ENCODE measurements at regions not wholly inside any gene's neighbourhood (a gene's known extent, or its start where the extent isn't known, plus 50 kb on each side); places are given as distances from the start of the nearest gene placed in this dataset.
A peak's percentile ranks its signal among the peaks of the same experiment; 100 is the strongest.

- no peak for DNase-seq
Measured at GRCh38 chr20:17856837-17857605, 111.6 kb downstream of the SNX5 start.

GRCh38 chr20:17856024-17856564, 112.5 kb downstream of the SNX5 start:
- DNase-seq, result peak in 1 of 2 donors; percentile 53

DNA sequence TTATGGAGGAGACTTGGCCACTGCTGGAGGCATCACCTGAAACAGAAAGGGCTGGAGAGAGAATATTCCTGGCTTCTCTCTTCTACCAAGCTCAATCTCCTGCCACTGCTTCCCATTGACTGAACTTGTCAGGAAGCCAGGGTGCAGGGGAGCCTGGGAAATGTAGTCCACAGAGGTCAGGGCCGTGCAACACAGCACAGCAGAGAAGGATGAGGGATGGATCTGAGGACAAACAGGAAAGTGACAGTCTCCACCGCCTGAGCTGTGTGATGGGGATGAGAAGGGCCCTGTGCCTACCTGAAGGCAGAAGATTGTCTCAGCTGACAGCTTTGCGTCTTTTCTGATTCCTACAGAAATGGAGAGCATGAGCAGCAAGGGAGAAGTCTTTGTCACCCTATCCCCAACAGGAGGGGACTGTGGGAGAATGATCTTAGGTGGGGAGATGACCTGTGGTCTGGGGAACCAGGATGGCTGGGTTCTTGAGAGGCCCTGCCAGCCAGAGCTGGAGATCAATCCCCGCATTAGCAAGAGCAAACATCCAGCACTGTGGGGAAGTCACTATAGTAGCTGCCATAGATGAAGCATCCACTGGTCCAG, 114.2 kb downstream of the SNX5 start:
- no peak for DNase-seq

DNA sequence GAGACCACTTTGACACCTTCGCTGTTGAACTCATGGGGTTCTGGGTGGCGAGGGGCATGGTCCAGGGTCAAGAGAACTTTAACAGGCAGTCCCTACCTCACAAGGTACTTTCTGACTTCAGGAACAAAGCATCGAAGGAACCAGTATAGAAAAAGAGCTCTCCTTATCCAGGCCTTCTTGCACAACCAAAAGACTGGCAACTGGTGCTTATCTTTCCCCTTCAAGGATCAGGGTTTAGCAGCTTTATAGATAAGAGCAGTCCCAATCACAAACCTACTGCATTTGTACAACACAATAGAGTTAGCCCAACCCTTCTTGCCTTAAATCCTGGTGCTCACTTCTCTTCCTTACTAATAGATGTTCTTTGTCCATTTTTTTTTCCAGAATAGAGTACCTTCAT, 116.3 kb downstream of the SNX5 start:
- DNase-seq, result no peak

DNA sequence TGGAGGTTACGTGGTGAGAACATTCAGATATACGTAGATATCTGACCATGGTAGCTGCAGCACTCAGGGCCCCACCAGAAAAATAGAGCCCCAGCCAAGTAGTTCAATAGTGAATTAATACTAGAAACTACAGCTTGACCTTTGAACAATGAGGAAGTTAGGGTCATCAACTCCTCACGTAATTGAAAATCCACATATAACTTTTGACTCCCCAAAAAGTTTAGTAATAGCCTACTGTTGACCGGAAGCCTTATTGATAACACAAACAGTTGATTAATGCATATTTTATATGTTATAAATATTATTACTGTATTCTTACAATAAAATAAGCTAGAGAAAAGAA, 117.9 kb downstream of the SNX5 start:
- DNase-seq, result no peak

DNA sequence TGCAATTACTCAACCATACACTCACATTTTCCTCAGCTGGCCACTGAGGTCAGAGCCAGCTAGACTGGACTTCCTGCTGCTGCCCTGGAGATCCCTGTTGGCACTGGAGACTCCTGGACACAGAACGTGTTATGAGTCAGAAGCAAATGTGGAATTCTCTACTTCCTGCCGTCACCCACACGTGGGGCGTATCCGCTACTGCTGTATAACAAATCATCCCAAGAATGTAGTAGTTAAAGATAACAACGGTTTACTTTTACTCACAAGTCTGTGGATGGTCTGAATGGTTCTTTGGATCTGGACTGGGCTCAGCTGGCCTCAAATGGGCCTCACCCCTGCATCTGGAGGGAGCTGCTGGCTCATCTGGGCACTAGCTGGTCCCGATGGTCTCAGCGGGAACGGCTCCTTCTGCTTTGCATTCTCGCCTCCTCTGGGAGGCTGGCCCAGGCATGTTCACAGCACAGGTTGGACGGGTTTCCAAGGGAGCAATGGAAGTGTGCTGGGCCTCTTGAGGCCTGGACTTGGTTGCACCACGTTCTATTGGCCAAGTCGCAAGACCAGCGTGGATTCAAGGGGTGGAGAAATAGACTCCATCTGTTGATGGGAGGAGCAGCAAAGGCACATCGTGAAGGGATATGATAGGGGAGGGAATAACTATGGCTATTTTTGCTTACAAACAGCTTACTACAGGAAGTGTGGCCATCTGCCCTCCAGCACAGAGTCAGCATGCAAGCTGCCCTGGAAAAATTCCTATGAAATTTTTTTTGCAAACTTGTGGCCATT, 118.5 kb downstream of the SNX5 start:
- DNase-seq, result no peak

- no peak for DNase-seq
Measured at GRCh38 chr20:17849138-17849900, 119.3 kb downstream of the SNX5 start.

DNA sequence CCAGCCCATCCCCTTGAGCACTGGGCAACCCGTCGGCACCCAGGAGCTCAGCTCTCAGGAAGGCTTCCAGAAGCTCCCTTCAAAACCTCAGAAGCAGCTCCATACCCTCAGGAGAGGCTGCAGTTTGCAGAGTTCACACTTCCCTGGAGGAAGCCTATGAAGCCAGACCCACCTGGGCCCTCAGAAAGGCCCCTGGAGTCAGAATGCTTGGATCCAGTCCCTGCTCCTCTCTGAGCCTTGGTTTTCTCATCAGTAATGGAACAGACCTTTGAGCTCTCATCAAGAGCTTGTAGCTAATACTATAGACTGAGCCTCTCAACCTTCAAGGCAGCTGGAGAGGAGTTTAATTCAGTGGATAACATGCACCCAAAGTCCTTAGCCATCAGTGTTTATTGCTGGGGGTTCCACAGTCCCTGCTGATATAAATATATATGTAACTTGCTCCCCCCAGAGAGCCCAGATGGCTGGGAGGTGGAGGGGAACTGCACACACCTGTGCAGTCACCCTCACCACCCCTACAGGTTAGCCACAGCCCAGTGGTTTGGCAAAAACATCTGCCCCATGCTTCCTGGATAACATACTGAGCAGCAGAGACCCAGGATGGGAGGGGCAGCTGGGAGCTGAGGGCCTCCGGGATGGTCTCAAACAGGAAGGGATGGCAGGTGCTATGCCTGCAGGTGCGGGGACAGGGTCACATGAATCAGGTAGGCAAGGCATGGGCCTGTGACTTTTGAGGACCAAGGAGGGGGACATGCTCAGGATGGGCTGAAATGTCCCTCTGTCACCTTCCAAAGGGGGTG, 120.1 kb downstream of the SNX5 start:
- peak in 1 of 2 donors; percentile 6 for DNase-seq

GRCh38 chr20:17845701-17846475, 122.7 kb downstream of the SNX5 start:
- DNase-seq, result peak in 1 of 2 donors; percentile 44

DNA sequence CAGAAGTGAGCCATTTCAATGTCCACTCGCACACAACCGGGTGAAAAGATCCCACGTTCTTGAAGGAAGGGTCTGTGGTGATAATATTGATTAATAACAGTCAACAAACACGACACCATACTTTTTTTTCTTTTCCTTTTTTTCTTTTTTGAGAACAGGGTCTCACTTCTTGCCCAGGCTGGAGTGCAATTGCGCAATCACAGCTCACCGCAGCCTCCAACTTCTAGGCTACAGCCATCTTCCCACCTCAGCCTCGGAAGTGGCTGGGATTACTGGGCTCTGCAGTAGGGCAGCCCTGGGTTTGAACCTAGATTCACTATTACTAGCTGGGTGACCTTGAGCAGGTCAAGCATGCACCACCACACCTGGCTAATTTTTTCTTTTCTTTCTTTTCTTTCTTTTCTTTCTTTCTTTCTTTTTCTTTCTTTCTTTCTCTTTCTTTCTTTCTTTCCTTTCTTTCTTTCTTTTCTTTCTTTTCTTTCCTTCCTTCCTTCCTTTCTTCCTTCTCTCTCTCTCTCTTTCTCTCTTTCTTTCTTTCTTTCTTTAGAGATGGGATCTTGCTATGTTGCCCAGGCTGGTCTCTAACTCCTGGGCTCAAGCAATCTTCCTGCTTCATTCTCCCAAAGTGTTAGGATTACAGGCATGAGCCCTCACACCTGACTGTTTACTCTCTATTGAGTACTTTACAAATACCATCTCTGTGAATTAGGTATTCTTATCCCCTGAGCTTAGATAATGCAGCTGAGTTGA, 123.9 kb downstream of the SNX5 start:
- no peak for DNase-seq

DNA sequence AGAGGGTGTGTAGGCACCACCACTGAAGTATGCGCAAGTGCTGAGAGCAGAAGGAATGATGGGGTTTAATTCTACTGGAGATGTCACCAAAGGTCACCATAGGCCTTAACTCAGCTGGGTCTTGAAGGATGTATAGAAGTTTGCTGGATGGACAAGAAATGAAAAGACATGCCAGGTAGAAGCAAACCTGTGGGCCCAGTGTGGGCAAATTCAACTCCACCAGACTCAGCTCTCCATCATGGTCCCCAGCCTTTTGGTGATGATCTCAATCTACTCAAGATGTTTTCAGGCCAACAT, 124.5 kb downstream of the SNX5 start:
- no peak for DNase-seq

DNA sequence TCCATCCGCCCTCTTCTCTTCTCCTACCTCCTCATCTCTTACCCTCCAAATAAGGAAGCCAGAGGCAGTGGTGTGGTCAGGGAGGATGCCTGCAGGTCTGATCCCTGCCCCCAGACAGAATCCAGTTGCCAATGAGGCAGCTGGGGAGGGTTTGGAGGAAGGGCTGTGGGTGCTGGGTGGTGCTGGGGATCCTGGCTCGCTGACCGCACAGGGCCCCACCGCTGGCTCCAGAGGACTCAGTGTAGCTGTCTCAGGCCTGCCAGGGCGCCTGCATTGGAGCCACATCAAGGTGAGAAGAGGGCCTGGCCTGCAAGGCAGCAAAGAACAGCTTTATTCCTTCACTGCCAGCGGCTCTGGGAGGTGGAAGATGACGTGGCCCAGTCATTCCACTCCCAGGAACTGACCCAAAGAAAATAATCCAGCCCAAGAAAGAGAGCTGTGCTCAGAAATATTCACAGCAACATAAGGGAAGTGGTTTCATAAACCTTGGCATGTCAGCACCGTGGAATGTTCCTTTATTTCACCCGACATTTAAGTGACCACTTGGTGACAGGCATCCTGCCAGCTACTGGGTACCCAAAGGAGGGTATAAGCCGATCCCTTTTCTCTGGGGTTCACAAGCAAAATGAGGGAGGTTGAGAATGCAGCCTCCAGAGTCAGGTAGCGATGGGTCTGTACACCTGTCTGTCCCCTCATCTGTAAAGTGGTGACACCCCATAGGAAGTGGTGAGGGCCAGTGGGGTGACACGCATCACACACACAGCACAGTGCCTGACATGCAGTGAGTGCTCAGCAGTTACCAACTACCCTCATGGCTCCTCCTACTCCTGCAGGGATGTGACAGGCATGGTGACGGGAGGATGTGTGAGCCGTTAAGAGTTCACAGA, 125.1 kb downstream of the SNX5 start:
- peak; percentile 22 to 39 for DNase-seq

DNA sequence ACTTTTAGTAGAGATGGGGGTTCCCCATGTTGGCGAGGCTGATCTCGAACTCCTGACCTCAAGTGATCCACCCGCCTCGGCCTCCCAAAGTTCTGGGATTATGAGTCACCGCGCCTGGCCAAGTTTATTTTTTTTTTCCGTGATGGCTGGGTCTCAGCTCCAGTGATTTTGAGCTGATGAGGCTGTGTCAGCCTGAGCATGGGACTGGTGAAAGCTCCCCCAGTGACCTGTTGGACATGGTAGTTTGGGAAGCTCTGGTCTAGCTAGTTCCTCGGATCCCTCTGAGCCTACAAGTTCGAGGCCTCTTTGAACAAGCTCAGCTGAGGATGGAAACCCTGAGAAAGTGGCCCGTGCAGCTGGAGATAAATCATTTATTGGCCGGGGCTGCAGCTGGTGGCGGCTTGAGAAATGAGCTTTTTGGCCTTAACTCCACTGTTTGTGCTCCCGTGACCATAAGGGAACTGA, 126.8 kb downstream of the SNX5 start:
- DNase-seq, result no peak

- DNase-seq, result no peak
Measured at GRCh38 chr20:17840423-17840822, 128.2 kb downstream of the SNX5 start.

DNA sequence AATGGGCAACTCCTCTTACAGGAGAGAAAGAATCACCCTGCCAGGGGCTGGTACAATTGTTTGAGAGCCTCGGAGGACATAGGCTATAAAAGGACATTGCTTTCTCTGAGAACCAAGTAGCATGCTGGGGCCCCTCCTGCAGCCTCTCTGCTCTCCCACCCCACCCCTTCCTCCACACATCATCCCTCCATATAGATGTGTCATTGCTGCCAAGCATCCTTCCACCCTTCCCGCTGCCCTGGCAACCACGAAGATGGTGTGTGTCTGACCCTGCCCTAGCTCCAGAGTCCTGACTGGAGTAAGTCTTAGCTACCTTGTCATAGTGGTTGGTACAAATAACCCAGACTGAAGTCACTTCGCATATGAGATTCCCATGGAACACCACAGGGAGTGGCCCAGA, 129.7 kb downstream of the SNX5 start:
- no peak for DNase-seq

GRCh38 chr20:17837179-17837578, 131.4 kb downstream of the SNX5 start:
- DNase-seq, result no peak

DNA sequence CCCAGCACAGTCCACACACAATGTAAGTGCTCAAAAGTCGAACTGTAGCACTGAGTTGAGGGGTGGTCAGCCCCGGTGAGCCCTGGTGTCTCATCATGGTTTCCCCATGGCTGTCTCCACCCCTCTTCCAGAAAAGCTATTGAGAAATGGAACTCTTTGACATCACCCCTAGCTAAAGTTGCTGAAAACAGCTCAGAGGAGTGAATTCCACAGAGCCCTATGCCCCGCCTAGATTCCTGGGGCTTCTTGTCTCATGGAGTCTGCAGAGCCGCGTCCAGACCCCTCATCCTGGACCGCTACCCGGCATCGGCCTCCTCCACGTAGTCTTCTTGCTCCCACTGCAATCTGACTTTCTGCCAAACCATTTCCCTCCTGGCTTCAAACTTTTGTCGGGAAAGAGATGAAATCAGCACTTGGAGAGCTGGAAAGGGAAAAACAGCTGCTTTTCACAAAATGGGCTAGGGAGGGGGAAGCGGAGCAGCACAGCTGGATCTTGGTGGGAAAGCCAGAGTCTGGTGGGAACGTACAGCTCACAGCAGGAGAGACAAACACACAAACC, 132.2 kb downstream of the SNX5 start:
- no peak for DNase-seq

DNA sequence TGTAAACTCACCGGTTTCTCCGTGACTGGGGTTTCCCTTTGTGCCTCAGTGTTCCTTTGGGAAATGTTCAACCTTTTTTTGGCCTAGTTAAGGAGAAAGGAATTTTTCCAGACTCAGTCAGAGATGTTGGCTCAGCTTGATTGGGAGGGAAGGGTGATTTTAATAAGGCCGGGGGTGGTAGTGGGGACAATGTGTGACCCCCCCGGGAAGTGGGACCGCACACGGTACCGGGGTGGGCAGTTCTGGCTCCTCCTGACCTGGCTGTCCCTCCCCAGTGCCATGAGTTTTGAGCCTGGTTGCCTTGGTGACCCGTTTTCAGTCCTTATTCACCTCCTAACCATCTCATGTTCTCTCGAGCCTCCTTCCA, 132.7 kb downstream of the SNX5 start:
- DNase-seq, result no peak

- no peak for DNase-seq
Measured at GRCh38 chr20:17835240-17835933, 133.2 kb downstream of the SNX5 start.

Data from CD4-positive, alpha-beta T cell treated with Interleukin-1 beta for 1 hour (primary cell).